Trophoblast cell (in vitro differentiated cells and primary cell): ENCODE measurements at regions not wholly inside any gene's neighbourhood (a gene's known extent, or its start where the extent isn't known, plus 50 kb on each side); places are given as distances from the start of the nearest gene placed in this dataset.

Source experiments
- DNase-seq, 2 donors: peaks; one replicate each; pipeline ENCODE4 v3.0.0-alpha.2; 2016
- H2AFZ ChIP-seq: 2 replicates; pipeline ENCODE4 v1.6.1; 2013; ENCODE audit warnings: low read length, moderate library complexity, mild to moderate bottlenecking; ENCODE audit not compliant: insufficient read depth, poor library complexity
- H2AK5ac ChIP-seq: 2 replicates; pipeline ENCODE4 v1.6.1; 2013; ENCODE audit warnings: mild to moderate bottlenecking, low read length
- H2BK120ac ChIP-seq: 2 replicates; pipeline ENCODE4 v1.6.1; 2013; ENCODE audit warnings: low read length, mild to moderate bottlenecking, moderate library complexity; ENCODE audit not compliant: insufficient read depth, poor library complexity
- H2BK12ac ChIP-seq: 2 replicates; pipeline ENCODE4 v1.6.1; 2013; ENCODE audit warnings: mild to moderate bottlenecking, low read length, moderate library complexity
- H2BK5ac ChIP-seq: 2 replicates; pipeline ENCODE4 v1.6.1; 2013; ENCODE audit warnings: low read length, low read depth, moderate library complexity, mild to moderate bottlenecking; ENCODE audit not compliant: poor library complexity
- H3K14ac ChIP-seq: 2 replicates; pipeline ENCODE4 v1.6.1; 2013; ENCODE audit warnings: mild to moderate bottlenecking, low read length
- H3K18ac ChIP-seq: 2 replicates; pipeline ENCODE4 v1.6.1; 2013; ENCODE audit warnings: mild to moderate bottlenecking, low read length
- H3K23ac ChIP-seq: 2 replicates; pipeline ENCODE4 v1.6.1; 2013; ENCODE audit warnings: low read length
- H3K27ac ChIP-seq: 2 replicates; pipeline ENCODE4 v1.5.1; 2013; ENCODE audit warnings: low read depth, mild to moderate bottlenecking, inconsistent platforms, low read length, moderate library complexity
- H3K27me3 ChIP-seq: 2 replicates; pipeline ENCODE4 v1.6.1; 2013; ENCODE audit warnings: inconsistent platforms, mild to moderate bottlenecking, low read length, moderate library complexity; ENCODE audit not compliant: insufficient read depth
- H3K36me3 ChIP-seq, 2 experiments: 1 replicate in 1 of 2; 2 replicates in 1 of 2; pipeline ENCODE4 v1.6.1; 2013; ENCODE audit warnings: low read length in 2 of 2, mild to moderate bottlenecking in 2 of 2, moderate library complexity in 1 of 2; ENCODE audit not compliant: insufficient read depth in 2 of 2, control insufficient read depth in 1 of 2
- H3K4ac ChIP-seq: 2 replicates; pipeline ENCODE4 v1.6.1; 2013; ENCODE audit warnings: low read depth, mild to moderate bottlenecking, low read length, moderate library complexity
- H3K4me1 ChIP-seq, 2 experiments: 1 replicate in 1 of 2; 2 replicates in 1 of 2; pipeline ENCODE4 v1.6.1; 2013; ENCODE audit warnings: low read length in 2 of 2, mild to moderate bottlenecking in 2 of 2, moderate library complexity in 1 of 2; ENCODE audit not compliant: insufficient read depth in 2 of 2, control insufficient read depth in 1 of 2
- H3K4me2 ChIP-seq: 2 replicates; pipeline ENCODE4 v1.6.1; 2013; ENCODE audit warnings: inconsistent platforms, mild to moderate bottlenecking, low read length, moderate library complexity
- H3K4me3 ChIP-seq: 2 replicates; pipeline ENCODE4 v1.5.1; 2013; ENCODE audit warnings: mild to moderate bottlenecking, low read depth, low read length, inconsistent platforms
- H3K79me1 ChIP-seq: one replicate; pipeline ENCODE4 v1.6.1; 2013; ENCODE audit warnings: low read length
- H3K79me2 ChIP-seq: 2 replicates; pipeline ENCODE4 v1.6.1; 2013; ENCODE audit warnings: low read length, mild to moderate bottlenecking; ENCODE audit not compliant: control insufficient read depth, insufficient read depth, poor library complexity
- H3K9ac ChIP-seq: 2 replicates; pipeline ENCODE4 v1.6.1; 2013; ENCODE audit warnings: mild to moderate bottlenecking, low read length
- H3K9me3 ChIP-seq: 2 replicates; pipeline ENCODE4 v1.6.1; 2013; ENCODE audit warnings: low read depth, mild to moderate bottlenecking, control low read depth, inconsistent platforms, low read length; ENCODE audit not compliant: insufficient read depth
- H4K12ac ChIP-seq: 2 replicates; pipeline ENCODE4 v1.6.1; 2013; ENCODE audit warnings: low read depth, mild to moderate bottlenecking, low read length, moderate library complexity
- H4K8ac ChIP-seq: 2 replicates; pipeline ENCODE4 v1.6.1; 2013; ENCODE audit warnings: low read depth, mild to moderate bottlenecking, low read length, moderate library complexity
- H4K91ac ChIP-seq: one replicate; pipeline ENCODE4 v1.6.1; 2013; ENCODE audit warnings: low read depth, mild to moderate bottlenecking, low read length, moderate library complexity
- WGBS: extraction: QIAGEN DNeasy Blood & Tissue Kit; methylation state at CpG from one replicate; pipeline ENCODE4 v1.1.7; 2013; ENCODE audit warnings: missing lambda C conversion rate; ENCODE audit not compliant: insufficient read length, insufficient coverage; ENCODE audit errors: extremely low coverage; 5-methylcytosine and 5-hydroxymethylcytosine counted together

DNA sequence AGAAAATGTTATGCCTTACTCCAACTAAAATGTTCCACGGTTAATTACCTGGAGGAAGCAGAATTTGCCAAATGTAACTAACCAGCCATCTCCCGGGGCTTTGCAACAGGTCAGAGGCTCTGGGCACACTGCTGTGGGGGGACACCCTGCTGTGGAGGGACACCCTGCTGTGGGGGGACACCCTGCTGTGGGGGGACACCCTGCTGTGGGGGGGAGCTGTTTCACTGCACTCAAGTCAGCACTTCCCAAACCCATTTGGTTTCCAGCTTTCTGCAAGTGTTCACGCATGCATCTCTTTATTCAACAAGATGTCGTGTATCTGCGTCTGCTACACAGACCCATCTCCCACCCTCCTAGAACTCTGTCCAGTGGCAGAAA lies 239.5 kb downstream of the C16orf95 start:
- Histone ChIP-seq H3K23ac (no peak overlapping the region), H3K4ac (no peak overlapping the region), H3K4me2 (no peak overlapping the region), H3K14ac (no peak overlapping the region), H3K9me3 (peaks cover 1% of the 10 kb centered on the region), H3K4me3 (no peak overlapping the region), H3K4me1 (no peaks in the 10 kb centered on the region), H4K8ac (no peak overlapping the region), H2AK5ac (no peak overlapping the region), H3K36me3 (no peaks in the 10 kb centered on the region), H2BK5ac (no peak overlapping the region), H2BK120ac (no peak overlapping the region), H3K79me1 (no peaks in the 10 kb centered on the region), H4K12ac (no peak overlapping the region), H3K9ac (no peak overlapping the region), H3K79me2 (no peaks in the 10 kb centered on the region), H3K27me3 (peaks cover 2% of the 10 kb centered on the region), H3K27ac (no peak overlapping the region), H2AFZ (no peak overlapping the region), H2BK12ac (no peak overlapping the region), H4K91ac (no peak overlapping the region), H3K18ac (no peak overlapping the region)
- WGBS, result no CpG with 5 or more reads among the region's 5 CpGs
- DNase-seq, result no peak

DNA sequence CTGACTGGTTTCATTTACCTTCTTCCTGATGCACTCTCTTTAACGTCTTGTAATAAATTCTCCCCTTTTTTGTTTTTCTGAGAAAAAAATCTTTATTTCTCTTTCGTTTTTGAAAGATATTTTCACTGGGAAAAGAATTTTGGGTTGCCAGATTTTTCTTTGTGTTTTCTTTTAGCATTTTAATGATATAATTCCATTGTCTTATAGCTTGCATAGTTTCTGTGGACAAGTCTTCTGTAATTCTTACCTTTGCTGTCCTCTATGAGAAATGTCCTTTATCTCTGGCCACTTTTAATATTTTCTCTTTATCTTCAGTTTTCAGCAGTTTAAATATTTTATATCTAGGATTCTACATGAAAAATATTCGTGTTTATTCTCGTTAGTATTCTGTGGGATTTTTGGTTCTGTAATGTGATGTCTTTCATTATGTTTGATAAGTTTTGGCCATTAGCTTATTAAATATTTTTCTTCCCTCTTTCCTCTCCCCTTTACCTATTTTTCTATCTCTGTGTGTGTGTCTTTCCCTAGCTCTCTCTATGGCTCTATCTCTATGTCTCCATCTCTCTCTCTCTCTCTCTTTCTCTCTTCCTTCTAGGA lies 236.5 kb downstream of the C16orf95 start:
- no peak overlapping the region for H2AFZ ChIP-seq
- H3K9ac ChIP-seq, result no peak overlapping the region
- no peaks in the 10 kb centered on the region for H3K79me1 ChIP-seq
- H3K14ac ChIP-seq, result no peak overlapping the region
- H4K91ac ChIP-seq, result no peak overlapping the region
- H3K27me3 ChIP-seq, result peaks cover 2% of the 10 kb centered on the region
- no peak overlapping the region for H3K23ac ChIP-seq
- H3K27ac ChIP-seq, result no peak overlapping the region
- no peak overlapping the region for H3K18ac ChIP-seq
- H3K4me1 ChIP-seq, result no peaks in the 10 kb centered on the region
- H2BK120ac ChIP-seq, result no peak overlapping the region
- H4K8ac ChIP-seq, result no peak overlapping the region
- H2BK5ac ChIP-seq, result no peak overlapping the region
- no peak overlapping the region for H2BK12ac ChIP-seq
- H2AK5ac ChIP-seq, result no peak overlapping the region
- no peaks in the 10 kb centered on the region for H3K79me2 ChIP-seq
- no CpG with 5 or more reads among the region's 4 CpGs for WGBS
- peaks cover 1% of the 10 kb centered on the region for H3K9me3 ChIP-seq
- DNase-seq, result no peak
- no peak overlapping the region for H3K4me3 ChIP-seq
- H3K36me3 ChIP-seq, result no peaks in the 10 kb centered on the region
- H3K4me2 ChIP-seq, result no peak overlapping the region
- H4K12ac ChIP-seq, result no peak overlapping the region
- no peak overlapping the region for H3K4ac ChIP-seq

DNA sequence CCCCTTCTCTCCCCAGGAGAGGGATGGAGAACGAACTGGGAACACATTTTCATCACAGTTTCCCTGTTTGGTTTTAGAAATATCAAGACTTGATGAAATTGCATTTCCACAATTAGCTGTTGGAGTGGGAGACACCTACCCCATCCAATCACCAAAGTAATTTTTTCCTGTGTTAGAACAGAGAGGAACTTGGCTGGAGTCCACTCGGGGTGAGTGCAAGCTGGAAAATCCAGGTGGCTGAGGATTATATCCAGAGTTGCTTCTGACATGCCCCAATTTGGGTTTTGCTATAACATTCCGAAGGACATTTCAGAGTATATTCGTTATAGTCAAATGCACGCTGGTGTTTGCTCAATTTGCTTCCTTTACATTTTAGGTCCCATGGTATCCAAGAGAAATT lies 231.8 kb downstream of the C16orf95 start:
- no peak overlapping the region for H3K14ac ChIP-seq
- H2AK5ac ChIP-seq, result no peak overlapping the region
- H3K27me3 ChIP-seq, result peaks cover 2% of the 10 kb centered on the region
- no peak overlapping the region for H2BK5ac ChIP-seq
- H3K27ac ChIP-seq, result no peak overlapping the region
- H3K4me2 ChIP-seq, result no peak overlapping the region
- WGBS, result no CpG with 5 or more reads among the region's 5 CpGs
- H3K4ac ChIP-seq, result no peak overlapping the region
- DNase-seq, result no peak
- H2BK120ac ChIP-seq, result no peak overlapping the region
- H3K9me3 ChIP-seq, result peaks cover 1% of the 10 kb centered on the region
- H2AFZ ChIP-seq, result no peak overlapping the region
- no peak overlapping the region for H4K8ac ChIP-seq
- H2BK12ac ChIP-seq, result no peak overlapping the region
- no peak overlapping the region for H3K23ac ChIP-seq
- no peaks in the 10 kb centered on the region for H3K4me1 ChIP-seq
- H3K79me1 ChIP-seq, result no peaks in the 10 kb centered on the region
- no peak overlapping the region for H3K18ac ChIP-seq
- H3K9ac ChIP-seq, result no peak overlapping the region
- no peaks in the 10 kb centered on the region for H3K36me3 ChIP-seq
- H4K91ac ChIP-seq, result no peak overlapping the region
- no peak overlapping the region for H3K4me3 ChIP-seq
- H4K12ac ChIP-seq, result no peak overlapping the region
- H3K79me2 ChIP-seq, result no peaks in the 10 kb centered on the region

- Histone ChIP-seq H2BK12ac (no peak overlapping the region), H4K91ac (no peak overlapping the region), H2BK120ac (no peak overlapping the region), H3K4ac (no peak overlapping the region), H3K4me2 (no peak overlapping the region), H3K36me3 (no peaks in the 10 kb centered on the region), H3K14ac (no peak overlapping the region), H3K9me3 (peaks cover 1% of the 10 kb centered on the region), H3K79me1 (no peaks in the 10 kb centered on the region), H3K9ac (no peak overlapping the region), H3K4me1 (no peaks in the 10 kb centered on the region), H3K18ac (no peak overlapping the region), H2AFZ (no peak overlapping the region), H2BK5ac (no peak overlapping the region), H4K8ac (no peak overlapping the region), H3K27ac (no peak overlapping the region), H3K27me3 (peaks cover 2% of the 10 kb centered on the region), H4K12ac (no peak overlapping the region), H3K4me3 (no peak overlapping the region), H2AK5ac (no peak overlapping the region), H3K79me2 (no peaks in the 10 kb centered on the region), H3K23ac (no peak overlapping the region)
- WGBS, result no CpG with 5 or more reads among the region's 4 CpGs
- no peak for DNase-seq
These were observed 231.0 kb downstream of the C16orf95 start for GRCh38 chr16:87086156-87086555.
